Lower lobe of right lung (tissue), 2 donors: ENCODE measurements at regions not wholly inside any gene's neighbourhood (a gene's known extent, or its start where the extent isn't known, plus 50 kb on each side); places are given as distances from the start of the nearest gene placed in this dataset.
"Not testable (repeated sequence)": the region's sequence is repeated elsewhere in the genome, so short reads cannot be mapped to it uniquely, and the experiment has no call there.

Experiments
- ATAC-seq, 2 donors: fragments of 200-7000 bp; cut with Tn5 transposase; one replicate each; pipeline ENCODE4 v1.9.1; 2020 to 2022; ENCODE audit warnings: mild to moderate bottlenecking in 2 of 2, moderate library complexity in 2 of 2
- DNase-seq: peaks from one replicate; pipeline ENCODE4 v3.0.0-alpha.2; 2020
- H3K27ac ChIP-seq: fragments of 200-600 bp; one replicate; pipeline ENCODE4 v1.8.0; 2022
- H3K27me3 ChIP-seq: fragments of 200-600 bp; one replicate; pipeline ENCODE4 v1.8.0; 2022; ENCODE audit warnings: low read depth
- H3K36me3 ChIP-seq: fragments of 200-600 bp; one replicate; pipeline ENCODE4 v1.8.0; 2022; ENCODE audit warnings: mild to moderate bottlenecking
- H3K4me1 ChIP-seq: fragments of 200-600 bp; one replicate; pipeline ENCODE4 v1.8.0; 2022
- H3K4me3 ChIP-seq: fragments of 200-600 bp; one replicate; pipeline ENCODE4 v1.8.0; 2022; ENCODE audit warnings: mild to moderate bottlenecking
- H3K9me3 ChIP-seq: fragments of 200-600 bp; one replicate; pipeline ENCODE4 v1.8.0; 2022
- intact Hi-C: fragments of 100-400 bp; cut with DNase I; formaldehyde crosslinking; loops from one replicate; pipeline ENCODE4 v1.11.0; 2022
- TF ChIP-seq, protein P1 (sequence below): fragments of 200-600 bp; IDR thresholded peaks from one replicate; pipeline ENCODE4 v1.8.0; 2022; ENCODE audit warnings: antibody characterized with exemption, mild to moderate bottlenecking
- donor health status: DM: no; HTN: yes; CAD: no; lungs with severe emphysema.

DNA sequence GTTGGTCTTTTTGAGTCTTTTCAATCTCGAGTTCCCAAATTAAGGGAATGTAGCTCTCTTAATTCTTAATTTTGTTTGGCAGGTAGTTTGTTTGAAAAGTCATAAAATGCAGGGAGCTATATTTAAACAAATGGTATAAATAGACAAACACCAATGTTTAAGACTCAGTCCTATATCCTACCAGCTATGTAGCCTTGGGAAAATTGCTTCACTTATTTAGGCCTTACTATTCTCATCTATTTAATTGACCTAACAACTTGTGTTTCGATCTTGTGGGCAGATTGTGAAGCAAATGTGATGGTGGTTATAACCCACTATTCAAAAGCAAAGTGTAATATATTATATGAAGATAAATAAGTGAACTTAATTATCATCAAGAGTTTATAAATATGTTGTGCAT, 167.3 kb upstream of the KCTD3 start:
- ATAC-seq: no peak
- intact Hi-C loops: no loop called here

DNA sequence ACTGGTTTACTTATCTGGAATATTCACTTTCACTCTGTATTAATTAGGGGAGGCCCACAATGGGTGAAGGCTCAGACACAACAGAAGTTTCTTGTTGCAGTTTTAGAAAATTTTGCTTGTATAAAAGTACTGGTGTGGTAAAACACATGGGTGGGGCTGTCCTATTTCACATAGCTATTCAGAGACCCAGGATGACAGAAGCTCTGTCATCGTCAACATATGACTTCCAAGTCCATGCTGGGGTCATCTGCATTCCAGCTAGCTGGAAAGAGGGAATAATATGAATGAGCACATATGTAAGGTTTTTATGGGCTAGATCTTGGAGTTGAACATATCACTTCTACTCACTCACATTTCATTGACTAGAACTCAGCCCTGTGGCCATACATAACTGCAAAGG, 166.4 kb upstream of the KCTD3 start:
- H3K27ac ChIP-seq: no peak overlapping the region
- no peak overlapping the region for H3K4me3 ChIP-seq
- no peaks in the 10 kb centered on the region for H3K27me3 ChIP-seq
- no peaks in the 10 kb centered on the region for H3K9me3 ChIP-seq
- no peaks in the 10 kb centered on the region for H3K36me3 ChIP-seq
- TF ChIP-seq, protein P1, sequence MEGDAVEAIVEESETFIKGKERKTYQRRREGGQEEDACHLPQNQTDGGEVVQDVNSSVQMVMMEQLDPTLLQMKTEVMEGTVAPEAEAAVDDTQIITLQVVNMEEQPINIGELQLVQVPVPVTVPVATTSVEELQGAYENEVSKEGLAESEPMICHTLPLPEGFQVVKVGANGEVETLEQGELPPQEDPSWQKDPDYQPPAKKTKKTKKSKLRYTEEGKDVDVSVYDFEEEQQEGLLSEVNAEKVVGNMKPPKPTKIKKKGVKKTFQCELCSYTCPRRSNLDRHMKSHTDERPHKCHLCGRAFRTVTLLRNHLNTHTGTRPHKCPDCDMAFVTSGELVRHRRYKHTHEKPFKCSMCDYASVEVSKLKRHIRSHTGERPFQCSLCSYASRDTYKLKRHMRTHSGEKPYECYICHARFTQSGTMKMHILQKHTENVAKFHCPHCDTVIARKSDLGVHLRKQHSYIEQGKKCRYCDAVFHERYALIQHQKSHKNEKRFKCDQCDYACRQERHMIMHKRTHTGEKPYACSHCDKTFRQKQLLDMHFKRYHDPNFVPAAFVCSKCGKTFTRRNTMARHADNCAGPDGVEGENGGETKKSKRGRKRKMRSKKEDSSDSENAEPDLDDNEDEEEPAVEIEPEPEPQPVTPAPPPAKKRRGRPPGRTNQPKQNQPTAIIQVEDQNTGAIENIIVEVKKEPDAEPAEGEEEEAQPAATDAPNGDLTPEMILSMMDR: no peak
- DNase-seq: no peak
- no peaks in the 10 kb centered on the region for H3K4me1 ChIP-seq
- intact Hi-C loops: no loop called here
- ATAC-seq: no peak

More for the DNA sequence above, 167.3 kb upstream of the KCTD3 start:
- no peak overlapping the region for H3K4me3 ChIP-seq
- DNase-seq: no peak
- H3K4me1 ChIP-seq: no peaks in the 10 kb centered on the region
- H3K27me3 ChIP-seq: no peaks in the 10 kb centered on the region
- H3K36me3 ChIP-seq: no peaks in the 10 kb centered on the region
- TF ChIP-seq, protein P1: no peak
- H3K9me3 ChIP-seq: no peaks in the 10 kb centered on the region
- no peak overlapping the region for H3K27ac ChIP-seq

DNA sequence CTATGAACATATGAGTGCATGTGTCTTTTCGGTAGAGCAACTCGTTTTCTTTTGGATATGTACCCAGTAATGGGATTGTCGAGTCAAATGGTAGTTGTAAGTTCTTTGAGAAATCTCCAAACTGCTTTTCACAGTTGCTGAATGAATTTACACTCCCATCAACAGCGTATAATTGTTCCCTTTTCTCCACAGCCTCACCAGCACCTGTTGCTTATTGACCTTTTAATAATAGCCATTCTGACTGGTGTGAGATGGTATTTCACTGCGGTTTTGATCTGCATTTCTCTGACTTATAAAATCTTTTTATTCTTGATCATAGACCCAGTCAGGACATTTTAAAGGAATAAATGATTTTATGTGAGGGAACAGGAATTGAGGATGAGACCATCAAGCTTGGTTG, 165.0 kb upstream of the KCTD3 start:
- Histone ChIP-seq H3K4me1 (no peaks in the 10 kb centered on the region), H3K27ac (no peak overlapping the region), H3K9me3 (no peaks in the 10 kb centered on the region), H3K27me3 (no peaks in the 10 kb centered on the region), H3K36me3 (no peaks in the 10 kb centered on the region), H3K4me3 (no peak overlapping the region)
- TF ChIP-seq, protein P1: no peak
- intact Hi-C loops: no loop called here
- no peak for ATAC-seq
- no peak for DNase-seq

DNA sequence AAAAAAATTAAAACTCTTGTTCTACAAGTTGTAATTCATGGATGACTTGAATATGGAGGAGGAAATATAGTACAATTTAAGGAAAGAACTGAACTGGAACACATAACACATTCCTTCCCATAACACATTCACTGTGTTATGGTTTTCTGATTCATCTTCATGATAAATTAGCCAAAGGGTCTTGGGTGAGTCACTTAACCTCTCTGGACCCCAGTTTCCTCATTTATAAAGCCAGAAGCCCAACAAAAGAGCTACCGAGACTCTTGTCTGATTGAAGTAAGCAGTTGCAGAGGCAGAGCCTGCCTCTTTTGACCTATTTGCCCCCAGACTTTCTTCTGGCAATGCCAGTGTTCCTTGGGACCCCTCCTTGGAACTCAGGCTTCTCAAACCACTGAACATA, 161.9 kb upstream of the KCTD3 start:
- Histone ChIP-seq H3K27ac (no peak overlapping the region), H3K4me3 (no peak overlapping the region), H3K4me1 (no peaks in the 10 kb centered on the region), H3K9me3 (no peaks in the 10 kb centered on the region), H3K27me3 (no peaks in the 10 kb centered on the region), H3K36me3 (no peaks in the 10 kb centered on the region)
- DNase-seq (no peak), ATAC-seq (no peak)
- TF ChIP-seq, protein P1: no peak
- intact Hi-C loops: no loop called here

DNA sequence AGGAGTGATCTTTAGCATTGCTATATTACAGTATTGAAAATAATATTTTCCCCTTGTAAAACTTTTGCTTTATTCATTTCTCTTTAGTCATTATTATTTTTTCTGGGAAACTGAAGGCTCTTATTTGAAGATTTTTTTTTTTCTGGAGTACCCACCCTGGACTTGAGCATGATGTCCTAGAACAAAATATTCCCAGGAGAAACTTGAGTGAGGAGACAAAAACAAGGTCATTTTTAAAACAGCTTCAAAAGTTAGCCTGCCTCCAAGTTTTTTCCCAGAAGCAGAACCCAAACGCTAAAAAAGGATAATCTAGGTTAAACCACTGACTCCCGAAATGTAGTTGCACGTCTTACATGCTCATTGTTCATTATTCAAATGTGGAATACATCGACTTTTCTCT, 160.2 kb upstream of the KCTD3 start:
- TF ChIP-seq, protein P1: no peak
- Histone ChIP-seq H3K4me1 (no peaks in the 10 kb centered on the region), H3K27me3 (no peaks in the 10 kb centered on the region), H3K27ac (no peak overlapping the region), H3K4me3 (no peak overlapping the region), H3K36me3 (no peaks in the 10 kb centered on the region), H3K9me3 (no peaks in the 10 kb centered on the region)
- DNase-seq (no peak), ATAC-seq (no peak)
- intact Hi-C loops: no loop called here

DNA sequence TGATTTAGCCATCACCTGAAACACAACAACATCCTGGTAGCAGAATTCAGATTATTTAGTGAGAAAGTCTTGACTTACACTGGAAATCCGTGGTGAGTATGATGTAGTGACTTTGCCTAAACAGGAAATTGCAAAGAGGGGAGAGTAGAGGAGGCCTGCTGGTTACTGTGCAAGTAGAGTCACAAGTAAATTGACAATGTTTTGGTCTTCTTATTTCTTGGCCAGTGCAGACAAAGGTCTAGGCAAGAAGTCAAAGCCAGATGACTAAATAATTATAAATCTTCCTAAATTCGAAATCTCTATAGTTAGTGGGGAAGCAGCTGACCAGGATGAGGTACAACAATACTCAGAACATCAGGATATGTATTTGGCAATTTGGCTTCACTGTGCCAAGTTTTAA, 159.5 kb upstream of the KCTD3 start:
- Histone ChIP-seq H3K9me3 (no peaks in the 10 kb centered on the region), H3K27ac (no peak overlapping the region), H3K27me3 (no peaks in the 10 kb centered on the region), H3K4me3 (no peak overlapping the region), H3K36me3 (no peaks in the 10 kb centered on the region), H3K4me1 (no peaks in the 10 kb centered on the region)
- ATAC-seq (no peak), DNase-seq (no peak)
- intact Hi-C loops: no loop called here
- TF ChIP-seq, protein P1: no peak

DNA sequence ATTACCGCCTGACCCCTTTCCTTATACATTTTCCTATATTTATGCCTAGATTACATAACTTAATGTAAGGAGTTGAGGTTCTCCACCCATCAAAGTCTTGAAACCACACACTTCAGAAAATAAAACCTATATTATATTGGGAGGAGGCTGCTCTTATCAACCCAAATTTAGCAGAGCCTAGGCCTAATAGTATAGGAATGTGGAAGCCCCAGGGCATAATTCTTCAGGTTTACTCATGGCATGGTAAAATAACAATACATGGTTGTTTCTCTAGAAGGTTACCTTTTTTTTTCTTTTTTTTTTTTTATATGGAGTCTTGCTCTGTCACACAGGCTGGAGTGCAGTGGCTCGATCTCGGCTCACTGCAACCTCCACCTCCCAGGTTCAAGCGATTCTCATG, 157.6 kb upstream of the KCTD3 start:
- intact Hi-C loops, ATAC-seq, H3K27me3 ChIP-seq, DNase-seq, H3K4me3 ChIP-seq, H3K4me1 ChIP-seq, H3K9me3 ChIP-seq, H3K36me3 ChIP-seq, H3K27ac ChIP-seq: not testable (repeated sequence)

DNA sequence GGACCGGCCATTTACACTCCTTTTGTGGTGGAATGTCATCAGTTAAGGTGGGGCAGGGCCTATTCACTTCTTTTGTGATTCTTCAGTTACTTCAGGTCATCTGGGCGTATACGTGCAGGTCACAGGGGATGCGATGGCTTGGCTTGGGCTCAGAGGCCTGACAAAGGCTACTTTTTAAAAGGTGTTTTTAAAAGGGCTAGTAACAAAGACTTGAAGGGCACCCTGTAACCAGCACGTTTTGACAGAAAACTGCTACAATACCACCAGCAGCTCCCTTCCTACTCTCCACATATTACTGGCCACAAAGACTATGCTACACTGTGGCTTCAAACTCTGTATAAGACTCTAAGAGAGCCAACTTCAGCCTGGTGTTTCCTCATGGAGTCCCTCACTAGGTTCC, 151.6 kb upstream of the KCTD3 start:
- intact Hi-C loops, H3K4me1 ChIP-seq, H3K4me3 ChIP-seq: not testable (repeated sequence)

More for the DNA sequence above, 151.6 kb upstream of the KCTD3 start:
- not testable (repeated sequence) for H3K27ac ChIP-seq, DNase-seq, ATAC-seq, H3K36me3 ChIP-seq, H3K27me3 ChIP-seq, H3K9me3 ChIP-seq
